RWPE1 (cell line): ENCODE measurements at regions not wholly inside any gene's neighbourhood (a gene's known extent, or its start where the extent isn't known, plus 50 kb on each side); places are given as distances from the start of the nearest gene placed in this dataset.

Experiments used
- CTCF ChIA-PET: fragments of 350-600 bp; sonication (Branson Sonifier 250); formaldehyde crosslinking; extraction: SDS; loops from one replicate; lab custom pipeline; 2021; lab: Yijun Ruan, JAX
- POLR2A ChIA-PET: fragments of 400-600 bp; formaldehyde crosslinking; extraction: SDS; loops from one replicate; lab custom pipeline; 2020; ENCODE audit warnings: antibody characterized with exemption; ENCODE audit not compliant: low non-redundant PET; lab: Yijun Ruan, JAX
- DNase-seq: peaks from one replicate; pipeline ENCODE4 v3.0.0; 2012; ENCODE audit warnings: low spot score
- H3K27ac ChIP-seq: fragments of 450-650 bp; 2 replicates; pipeline ENCODE4 v1.5.1; 2017
- CTCF ChIP-seq: fragments of 450-650 bp; conservative IDR thresholded peaks from 2 replicates; pipeline ENCODE4 v1.5.1; 2017; ENCODE audit warnings: low read depth, mild to moderate bottlenecking

DNA sequence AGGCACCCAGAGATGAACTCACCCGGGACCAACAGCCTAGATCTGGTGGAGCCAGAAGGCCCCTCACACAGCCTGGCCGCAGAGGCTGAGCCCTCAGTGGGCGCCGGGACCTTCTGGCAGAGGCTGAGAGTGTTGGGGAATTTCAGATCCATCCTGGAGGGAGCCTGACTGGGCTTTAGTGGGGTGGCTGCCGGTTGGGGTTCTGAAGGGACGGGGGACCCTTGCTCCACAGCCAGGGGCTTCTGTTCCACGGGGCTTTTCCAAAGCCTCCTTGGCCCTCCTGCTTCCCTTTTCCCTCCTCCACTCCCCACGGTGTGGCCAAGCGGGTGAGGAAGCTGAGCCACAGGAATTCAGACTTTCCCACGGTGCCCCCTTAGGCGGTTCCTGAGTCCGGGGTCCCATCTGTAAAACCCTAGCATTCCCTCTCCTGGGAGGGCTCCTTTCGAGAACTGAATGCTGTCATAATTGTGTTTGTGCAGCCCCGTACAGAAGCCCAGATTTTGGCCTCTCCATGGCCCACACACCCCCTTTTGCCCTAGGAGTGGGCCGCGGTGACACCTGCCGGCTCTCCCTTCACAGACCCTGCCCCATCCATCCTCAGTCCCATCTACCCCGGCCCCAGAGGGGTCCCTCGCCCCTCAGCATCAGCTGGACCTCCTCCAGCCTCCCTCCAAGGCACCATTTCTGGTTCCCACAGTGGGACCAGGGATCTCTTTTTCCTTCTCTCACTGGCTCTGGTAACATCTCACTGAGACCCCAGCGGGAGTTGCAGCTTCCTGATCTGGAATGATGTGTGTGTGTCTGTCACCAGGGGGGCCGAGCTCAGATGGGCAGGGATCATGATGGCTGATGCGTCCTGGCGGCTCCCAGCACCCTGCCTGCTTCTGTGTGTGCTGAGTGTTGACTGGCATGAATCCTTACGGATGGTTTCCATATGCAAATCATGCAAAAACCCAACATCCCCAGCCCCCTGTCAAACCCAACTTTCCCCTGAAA lies 1048.4 kb downstream of the TBC1D22A start:
- POLR2A ChIA-PET: no interaction called here
- no peak for DNase-seq
- no peak overlapping the region for H3K27ac ChIP-seq
- CTCF ChIA-PET: no interaction called here
- TF ChIP-seq CTCF: no peak

GRCh38 chr22:47808886-47809620 lies 1046.6 kb downstream of the TBC1D22A start:
- CTCF ChIA-PET: no interaction called here
- DNase-seq: no peak
- TF ChIP-seq CTCF: no peak
- H3K27ac ChIP-seq: no peak overlapping the region
- POLR2A ChIA-PET: no interaction called here

DNA sequence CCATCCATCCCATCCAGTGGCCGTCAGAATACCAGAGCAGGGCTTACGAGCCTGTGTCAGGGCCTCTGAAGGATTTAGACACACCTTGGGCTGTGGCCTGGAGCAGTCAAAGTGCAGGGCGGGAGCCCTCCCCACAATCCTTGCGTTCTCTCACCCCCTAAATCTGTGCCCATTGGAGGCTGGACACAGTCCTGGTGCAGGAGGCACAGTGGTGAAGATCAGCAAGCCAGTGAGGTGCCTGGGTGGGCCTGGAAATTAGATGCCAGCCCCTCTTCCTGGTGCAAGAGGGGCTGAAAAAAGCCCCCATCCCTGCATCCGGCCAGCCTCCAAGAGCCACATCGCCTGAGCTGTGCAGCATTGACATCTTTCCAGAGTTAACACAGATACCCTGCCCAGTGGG lies 1045.8 kb downstream of the TBC1D22A start:
- CTCF ChIA-PET: no interaction called here

DNA sequence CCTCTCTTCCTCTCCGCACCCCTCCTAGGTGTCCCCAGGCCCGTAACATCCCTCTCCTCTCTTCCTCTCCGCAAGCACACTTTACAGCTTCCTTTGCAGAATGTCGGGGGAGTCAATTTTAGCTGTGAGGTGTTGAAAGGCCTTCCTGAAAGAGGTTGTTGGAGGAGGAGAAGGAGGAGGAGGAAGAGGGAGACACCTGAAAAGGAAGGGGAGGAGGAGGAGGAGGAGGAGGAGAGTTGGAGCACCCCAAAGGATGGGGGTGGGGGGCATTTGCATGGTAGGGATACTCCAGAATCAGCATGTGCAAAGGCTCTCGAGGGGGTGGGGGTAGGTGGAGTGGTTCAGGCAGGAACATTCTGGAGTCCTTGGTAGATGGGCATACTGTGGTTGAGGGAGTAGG lies 1045.1 kb downstream of the TBC1D22A start:
- H3K27ac ChIP-seq: no peak overlapping the region
- DNase-seq: no peak
- TF ChIP-seq CTCF: no peak
- CTCF ChIA-PET: no interaction called here
- POLR2A ChIA-PET: no interaction called here

More for the DNA sequence above, 1045.8 kb downstream of the TBC1D22A start:
- no peak for DNase-seq
- no peak for TF ChIP-seq CTCF
- POLR2A ChIA-PET: no interaction called here
- H3K27ac ChIP-seq: no peak overlapping the region

DNA sequence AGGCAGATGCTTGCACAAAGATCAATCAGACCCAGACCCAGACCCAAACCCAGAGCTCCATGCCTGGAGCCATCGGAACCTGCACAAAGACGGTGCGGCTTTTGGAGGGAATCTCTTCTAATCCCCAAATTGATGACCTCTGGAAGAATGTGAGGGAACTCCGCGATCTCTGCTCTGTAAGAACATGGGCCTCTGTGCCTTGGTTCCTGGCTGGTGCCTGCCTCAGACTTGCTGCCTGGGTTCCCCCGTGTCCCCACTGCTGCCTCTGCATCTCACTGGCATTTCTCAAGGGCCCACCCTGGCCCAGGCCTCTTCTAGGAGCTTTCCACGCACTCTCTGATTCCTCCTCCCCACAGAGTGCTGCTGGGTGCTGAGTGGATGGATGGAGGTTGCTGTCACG lies 1044.4 kb downstream of the TBC1D22A start:
- no peak for TF ChIP-seq CTCF
- CTCF ChIA-PET: no interaction called here

DNA sequence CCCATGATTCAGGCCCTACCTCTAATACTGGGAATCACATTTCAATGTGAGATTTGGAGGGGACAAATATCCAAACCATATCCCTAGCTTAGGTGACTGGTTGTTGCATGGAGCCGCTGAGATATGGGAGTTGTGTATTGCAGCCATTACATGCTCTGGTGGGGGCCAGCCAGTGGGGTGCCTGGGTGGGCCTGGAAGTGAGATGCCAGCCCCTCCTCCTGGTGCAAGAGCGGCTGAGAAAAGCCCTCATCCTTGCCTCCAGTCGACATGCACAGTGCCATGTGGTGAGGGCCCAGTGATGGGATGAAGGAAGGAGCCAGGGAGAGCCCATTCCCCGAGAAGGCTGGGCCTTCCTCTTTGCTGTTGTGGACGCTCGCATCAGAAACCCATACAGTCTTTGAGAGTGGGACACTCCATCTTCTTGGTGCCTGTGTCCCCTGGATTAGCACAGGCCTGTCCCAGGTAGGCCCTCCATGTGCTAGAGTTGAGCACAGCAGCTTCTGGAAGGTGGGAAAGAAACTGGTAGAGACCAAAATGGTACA lies 1043.0 kb downstream of the TBC1D22A start:
- no peak for DNase-seq
- no peak overlapping the region for H3K27ac ChIP-seq
- TF ChIP-seq CTCF: no peak
- ChIA-PET POLR2A (no interaction called here), CTCF (no interaction called here)

More for the DNA sequence above, 1044.4 kb downstream of the TBC1D22A start:
- POLR2A ChIA-PET: no interaction called here
- no peak for DNase-seq
- no peak overlapping the region for H3K27ac ChIP-seq
